OCI-LY1 (cell line): ENCODE measurements at regions not wholly inside any gene's neighbourhood (a gene's known extent, or its start where the extent isn't known, plus 50 kb on each side); places are given as distances from the start of the nearest gene placed in this dataset.

Experiments
- H2AFZ ChIP-seq: fragments of 200-600 bp; sonication (generic), shearing (Covaris generic); 2 replicates; pipeline ENCODE4 v1.6.0; 2014; ENCODE audit warnings: antibody characterized with exemption, mild to moderate bottlenecking, low read length
- H3F3A ChIP-seq: fragments of 200-600 bp; sonication (generic), shearing (Covaris generic); 2 replicates; pipeline ENCODE4 v1.6.0; 2014; ENCODE audit warnings: mild to moderate bottlenecking, antibody characterized with exemption, low read length, moderate library complexity; ENCODE audit not compliant: insufficient read depth
- H3K27ac ChIP-seq: fragments of 200-600 bp; sonication (generic); 2 replicates; pipeline ENCODE4 v1.5.1; 2014; ENCODE audit warnings: low read length, mixed run types, mild to moderate bottlenecking, low read depth; ENCODE audit not compliant: poor library complexity, severe bottlenecking
- H3K27me3 ChIP-seq: fragments of 200-600 bp; sonication (generic); 2 replicates; pipeline ENCODE4 v1.6.0; 2014; ENCODE audit warnings: antibody characterized with exemption, mild to moderate bottlenecking, low read length, moderate library complexity; ENCODE audit not compliant: insufficient read depth
- H3K36me3 ChIP-seq: fragments of 200-600 bp; sonication (generic); 2 replicates; pipeline ENCODE4 v1.6.1; 2014; ENCODE audit warnings: mild to moderate bottlenecking, antibody characterized with exemption, low read length, moderate library complexity, mixed read lengths; ENCODE audit not compliant: insufficient read depth
- H3K4me1 ChIP-seq: fragments of 200-600 bp; sonication (generic); 2 replicates; pipeline ENCODE4 v1.5.1; 2014; ENCODE audit warnings: mild to moderate bottlenecking, low read length, moderate library complexity; ENCODE audit not compliant: insufficient read depth, severe bottlenecking
- H3K4me2 ChIP-seq: fragments of 200-600 bp; sonication (generic), shearing (Covaris generic); 2 replicates; pipeline ENCODE4 v1.6.1; 2014; ENCODE audit warnings: low read length
- H3K4me3 ChIP-seq: fragments of 200-600 bp; sonication (generic); 2 replicates; pipeline ENCODE4 v1.5.1; 2014; ENCODE audit warnings: low read length, low read depth, mild to moderate bottlenecking, mixed read lengths; ENCODE audit not compliant: poor library complexity, severe bottlenecking
- H3K79me2 ChIP-seq: fragments of 200-600 bp; shearing (Covaris generic); 2 replicates; pipeline ENCODE4 v1.6.1; 2016; ENCODE audit warnings: mixed run types, low read length, mixed read lengths; ENCODE audit not compliant: insufficient read depth
- H3K9ac ChIP-seq: fragments of 200-600 bp; sonication (generic), shearing (Covaris generic); 2 replicates; pipeline ENCODE4 v1.6.1; 2014; ENCODE audit warnings: mild to moderate bottlenecking, low read length, mixed read lengths
- H3K9me2 ChIP-seq: fragments of 200-600 bp; sonication (generic), shearing (Covaris generic); 2 replicates; pipeline ENCODE4 v1.6.1; 2014; ENCODE audit warnings: low read depth, mild to moderate bottlenecking, low read length, mixed read lengths
- H3K9me3 ChIP-seq: fragments of 200-600 bp; shearing (Covaris generic); 2 replicates; pipeline ENCODE4 v1.6.1; 2014; ENCODE audit warnings: low read length, mixed read lengths
- H4K20me1 ChIP-seq: fragments of 200-600 bp; sonication (generic), shearing (Covaris generic); 2 replicates; pipeline ENCODE4 v1.6.0; 2016; ENCODE audit warnings: mild to moderate bottlenecking, low read length; ENCODE audit not compliant: insufficient read depth
- EZH2 ChIP-seq: fragments of 200-600 bp; sonication (generic), shearing (Covaris generic); IDR thresholded peaks from 2 replicates; pipeline ENCODE4 v1.8.0; 2017; ENCODE audit warnings: borderline replicate concordance, mixed run types, mild to moderate bottlenecking, antibody characterized with exemption, low read length, moderate library complexity, mixed read lengths
- TF ChIP-seq, protein P1 (sequence below): fragments of 200-600 bp; sonication (generic), shearing (Covaris generic); IDR thresholded peaks from 2 replicates; pipeline ENCODE4 v1.5.1; 2017; ENCODE audit warnings: mild to moderate bottlenecking, antibody characterized with exemption, low read length, moderate library complexity, mixed read lengths

- H3K27ac ChIP-seq, result no peak overlapping the region
- H2AFZ ChIP-seq, result no peak overlapping the region
- H3K27me3 ChIP-seq, result no peaks in the 10 kb centered on the region
- no peaks in the 10 kb centered on the region for H4K20me1 ChIP-seq
- no peak overlapping the region for H3K9ac ChIP-seq
- no peak overlapping the region for H3K4me3 ChIP-seq
- H3K4me2 ChIP-seq, result no peak overlapping the region
- no peaks in the 10 kb centered on the region for H3F3A ChIP-seq
- no peaks in the 10 kb centered on the region for H3K9me2 ChIP-seq
- TF ChIP-seq EZH2, result no peak
- TF ChIP-seq, protein P1, sequence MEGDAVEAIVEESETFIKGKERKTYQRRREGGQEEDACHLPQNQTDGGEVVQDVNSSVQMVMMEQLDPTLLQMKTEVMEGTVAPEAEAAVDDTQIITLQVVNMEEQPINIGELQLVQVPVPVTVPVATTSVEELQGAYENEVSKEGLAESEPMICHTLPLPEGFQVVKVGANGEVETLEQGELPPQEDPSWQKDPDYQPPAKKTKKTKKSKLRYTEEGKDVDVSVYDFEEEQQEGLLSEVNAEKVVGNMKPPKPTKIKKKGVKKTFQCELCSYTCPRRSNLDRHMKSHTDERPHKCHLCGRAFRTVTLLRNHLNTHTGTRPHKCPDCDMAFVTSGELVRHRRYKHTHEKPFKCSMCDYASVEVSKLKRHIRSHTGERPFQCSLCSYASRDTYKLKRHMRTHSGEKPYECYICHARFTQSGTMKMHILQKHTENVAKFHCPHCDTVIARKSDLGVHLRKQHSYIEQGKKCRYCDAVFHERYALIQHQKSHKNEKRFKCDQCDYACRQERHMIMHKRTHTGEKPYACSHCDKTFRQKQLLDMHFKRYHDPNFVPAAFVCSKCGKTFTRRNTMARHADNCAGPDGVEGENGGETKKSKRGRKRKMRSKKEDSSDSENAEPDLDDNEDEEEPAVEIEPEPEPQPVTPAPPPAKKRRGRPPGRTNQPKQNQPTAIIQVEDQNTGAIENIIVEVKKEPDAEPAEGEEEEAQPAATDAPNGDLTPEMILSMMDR, result no peak
- H3K36me3 ChIP-seq, result no peaks in the 10 kb centered on the region
- H3K4me1 ChIP-seq, result no peaks in the 10 kb centered on the region
- H3K9me3 ChIP-seq, result no peaks in the 10 kb centered on the region
- no peaks in the 10 kb centered on the region for H3K79me2 ChIP-seq
These were observed 414.3 kb upstream of the HS6ST1 start for GRCh38 chr2:128732976-128733431.

DNA sequence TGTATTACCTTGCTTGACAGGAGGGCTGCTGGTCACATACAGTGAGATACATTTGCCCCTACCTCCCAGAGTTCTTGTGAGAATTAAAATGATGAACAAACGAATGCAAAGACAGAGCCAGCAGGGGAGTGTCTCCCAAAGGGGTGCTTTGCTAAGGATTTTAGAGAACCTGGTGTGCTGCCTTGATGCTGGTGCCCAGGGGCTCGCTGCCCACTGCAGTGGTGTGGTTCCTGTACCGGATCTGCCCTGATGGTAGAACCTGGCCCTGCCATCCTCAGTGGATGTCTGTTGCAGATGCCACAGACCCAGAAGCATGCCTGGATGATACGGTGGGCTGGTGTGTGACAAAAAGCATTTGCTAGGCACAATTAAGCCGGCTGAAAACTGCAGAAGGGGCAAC is 414.8 kb upstream of the HS6ST1 start:
- Histone ChIP-seq H3K9ac (no peak overlapping the region), H3K4me3 (no peak overlapping the region), H3K27me3 (no peaks in the 10 kb centered on the region), H4K20me1 (no peaks in the 10 kb centered on the region), H3K4me1 (no peaks in the 10 kb centered on the region), H3K36me3 (no peaks in the 10 kb centered on the region), H3K9me3 (no peaks in the 10 kb centered on the region), H3K4me2 (no peak overlapping the region), H3K9me2 (no peaks in the 10 kb centered on the region), H3K79me2 (no peaks in the 10 kb centered on the region), H2AFZ (no peak overlapping the region), H3K27ac (no peak overlapping the region), H3F3A (no peaks in the 10 kb centered on the region)
- TF ChIP-seq EZH2, result no peak
- TF ChIP-seq, protein P1, result no peak

GRCh38 chr2:128734521-128735295 is 416.0 kb upstream of the HS6ST1 start:
- Histone ChIP-seq H3K27me3 (no peaks in the 10 kb centered on the region), H3K4me3 (no peak overlapping the region), H3K27ac (no peak overlapping the region), H3F3A (no peaks in the 10 kb centered on the region), H3K4me1 (no peaks in the 10 kb centered on the region), H3K9ac (no peak overlapping the region), H3K79me2 (no peaks in the 10 kb centered on the region), H4K20me1 (no peaks in the 10 kb centered on the region), H3K9me3 (no peaks in the 10 kb centered on the region), H3K36me3 (no peaks in the 10 kb centered on the region), H3K4me2 (no peak overlapping the region), H3K9me2 (no peaks in the 10 kb centered on the region), H2AFZ (no peak overlapping the region)
- TF ChIP-seq, protein P1, result peak; percentile 12; the same call in 1 of the 2 replicates
- TF ChIP-seq EZH2, result no peak
